ENCODE measurements at regions not wholly inside any gene's neighbourhood (a gene's known extent, or its start where the extent isn't known, plus 50 kb on each side); places are given as distances from the start of the nearest gene placed in this dataset.

- DNase-seq = no peak
- Histone ChIP-seq H3K36me3 (ENCODE audit: control insufficient read depth, insufficient read depth, low read length) (no peaks in the 10 kb centered on the region), H3K27me3 (ENCODE audit: control insufficient read depth, insufficient read depth, low read length) (no peaks in the 10 kb centered on the region), H3K27ac (ENCODE audit: low read length) (no peak overlapping the region), H3K4me3 (ENCODE audit: low read length) (no peak overlapping the region), H3K9me3 (replicated peaks; ENCODE audit: control insufficient read depth, low read depth, low read length) (no peaks in the 10 kb centered on the region), H3K4me1 (ENCODE audit: control insufficient read depth, insufficient read depth, low read length) (no peaks in the 10 kb centered on the region)
- WGBS (ENCODE audit: insufficient coverage) = no CpG with 5 or more reads among the region's 1 CpG
Measured at GRCh38 chr4:114373508-114373907, 225.1 kb upstream of the UGT8 start.

- no peak overlapping the region for H3K27ac ChIP-seq (ENCODE audit: low read length)
- H3K27me3 ChIP-seq (ENCODE audit: control insufficient read depth, insufficient read depth, low read length) = no peaks in the 10 kb centered on the region
- no peak overlapping the region for H3K4me3 ChIP-seq (ENCODE audit: low read length)
- WGBS (ENCODE audit: insufficient coverage) = no CpG with 5 or more reads among the region's 4 CpGs
- no peaks in the 10 kb centered on the region for H3K4me1 ChIP-seq (ENCODE audit: control insufficient read depth, insufficient read depth, low read length)
- H3K36me3 ChIP-seq (ENCODE audit: control insufficient read depth, insufficient read depth, low read length) = no peaks in the 10 kb centered on the region
- no peaks in the 10 kb centered on the region for H3K9me3 ChIP-seq (replicated peaks; ENCODE audit: control insufficient read depth, low read depth, low read length)
- peak; percentile 58 for DNase-seq
Measured at GRCh38 chr4:114378305-114378903, 220.2 kb upstream of the UGT8 start.

- DNase-seq = no peak
- Histone ChIP-seq H3K4me1 (ENCODE audit: control insufficient read depth, insufficient read depth, low read length) (no peaks in the 10 kb centered on the region), H3K36me3 (ENCODE audit: control insufficient read depth, insufficient read depth, low read length) (no peaks in the 10 kb centered on the region), H3K27me3 (ENCODE audit: control insufficient read depth, insufficient read depth, low read length) (no peaks in the 10 kb centered on the region), H3K4me3 (ENCODE audit: low read length) (no peak overlapping the region), H3K9me3 (replicated peaks; ENCODE audit: control insufficient read depth, low read depth, low read length) (no peaks in the 10 kb centered on the region), H3K27ac (ENCODE audit: low read length) (no peak overlapping the region)
- WGBS (ENCODE audit: insufficient coverage) = 89% methylated on average over 3 of the region's 4 CpGs
Measured at GRCh38 chr4:114383067-114383466, 215.5 kb upstream of the UGT8 start.

GRCh38 chr4:114383721-114384120 lies 214.9 kb upstream of the UGT8 start:
- peak; percentile 41 for DNase-seq
- no peak overlapping the region for H3K4me3 ChIP-seq (ENCODE audit: low read length)
- H3K4me1 ChIP-seq (ENCODE audit: control insufficient read depth, insufficient read depth, low read length) = no peaks in the 10 kb centered on the region
- H3K27me3 ChIP-seq (ENCODE audit: control insufficient read depth, insufficient read depth, low read length) = no peaks in the 10 kb centered on the region
- no peaks in the 10 kb centered on the region for H3K9me3 ChIP-seq (replicated peaks; ENCODE audit: control insufficient read depth, low read depth, low read length)
- H3K36me3 ChIP-seq (ENCODE audit: control insufficient read depth, insufficient read depth, low read length) = no peaks in the 10 kb centered on the region
- no peak overlapping the region for H3K27ac ChIP-seq (ENCODE audit: low read length)
- WGBS (ENCODE audit: insufficient coverage) = no CpG with 5 or more reads among the region's 1 CpG

- no peaks in the 10 kb centered on the region for H3K4me1 ChIP-seq (ENCODE audit: control insufficient read depth, insufficient read depth, low read length)
- H3K27me3 ChIP-seq (ENCODE audit: control insufficient read depth, insufficient read depth, low read length) = no peaks in the 10 kb centered on the region
- H3K4me3 ChIP-seq (ENCODE audit: low read length) = no peak overlapping the region
- DNase-seq = peak; percentile 66
- no peak overlapping the region for H3K27ac ChIP-seq (ENCODE audit: low read length)
- H3K36me3 ChIP-seq (ENCODE audit: control insufficient read depth, insufficient read depth, low read length) = no peaks in the 10 kb centered on the region
- H3K9me3 ChIP-seq (replicated peaks; ENCODE audit: control insufficient read depth, low read depth, low read length) = no peaks in the 10 kb centered on the region
- WGBS (ENCODE audit: insufficient coverage) = no CpG with 5 or more reads among the region's 4 CpGs
Measured at GRCh38 chr4:114384629-114385028, 214.0 kb upstream of the UGT8 start.

- no peak overlapping the region for H3K4me3 ChIP-seq (ENCODE audit: low read length)
- H3K27me3 ChIP-seq (ENCODE audit: control insufficient read depth, insufficient read depth, low read length) = no peaks in the 10 kb centered on the region
- no peak for DNase-seq
- 74% methylated on average over 3 of the region's 9 CpGs for WGBS (ENCODE audit: insufficient coverage)
- no peak overlapping the region for H3K27ac ChIP-seq (ENCODE audit: low read length)
- no peaks in the 10 kb centered on the region for H3K9me3 ChIP-seq (replicated peaks; ENCODE audit: control insufficient read depth, low read depth, low read length)
- no peaks in the 10 kb centered on the region for H3K4me1 ChIP-seq (ENCODE audit: control insufficient read depth, insufficient read depth, low read length)
- no peaks in the 10 kb centered on the region for H3K36me3 ChIP-seq (ENCODE audit: control insufficient read depth, insufficient read depth, low read length)
Measured at GRCh38 chr4:114385195-114385985, 213.2 kb upstream of the UGT8 start.

GRCh38 chr4:114386637-114387233 lies 211.9 kb upstream of the UGT8 start:
- Histone ChIP-seq H3K4me1 (ENCODE audit: control insufficient read depth, insufficient read depth, low read length) (no peaks in the 10 kb centered on the region), H3K4me3 (ENCODE audit: low read length) (no peak overlapping the region), H3K36me3 (ENCODE audit: control insufficient read depth, insufficient read depth, low read length) (no peaks in the 10 kb centered on the region), H3K27me3 (ENCODE audit: control insufficient read depth, insufficient read depth, low read length) (no peaks in the 10 kb centered on the region), H3K27ac (ENCODE audit: low read length) (no peak overlapping the region), H3K9me3 (replicated peaks; ENCODE audit: control insufficient read depth, low read depth, low read length) (no peaks in the 10 kb centered on the region)
- WGBS (ENCODE audit: insufficient coverage) = no CpG with 5 or more reads among the region's 5 CpGs
- peak; percentile 53 for DNase-seq

- Histone ChIP-seq H3K4me3 (ENCODE audit: low read length) (no peak overlapping the region), H3K9me3 (replicated peaks; ENCODE audit: control insufficient read depth, low read depth, low read length) (no peaks in the 10 kb centered on the region), H3K36me3 (ENCODE audit: control insufficient read depth, insufficient read depth, low read length) (no peaks in the 10 kb centered on the region), H3K27ac (ENCODE audit: low read length) (no peak overlapping the region), H3K4me1 (ENCODE audit: control insufficient read depth, insufficient read depth, low read length) (no peaks in the 10 kb centered on the region), H3K27me3 (ENCODE audit: control insufficient read depth, insufficient read depth, low read length) (no peaks in the 10 kb centered on the region)
- 80% methylated on average over 5 of the region's 9 CpGs for WGBS (ENCODE audit: insufficient coverage)
- no peak for DNase-seq
Measured at GRCh38 chr4:114389070-114389685, 209.4 kb upstream of the UGT8 start.

GRCh38 chr4:114393295-114394038 lies 205.1 kb upstream of the UGT8 start:
- Histone ChIP-seq H3K4me3 (ENCODE audit: low read length) (no peak overlapping the region), H3K27me3 (ENCODE audit: control insufficient read depth, insufficient read depth, low read length) (no peaks in the 10 kb centered on the region), H3K9me3 (replicated peaks; ENCODE audit: control insufficient read depth, low read depth, low read length) (no peaks in the 10 kb centered on the region), H3K4me1 (ENCODE audit: control insufficient read depth, insufficient read depth, low read length) (no peaks in the 10 kb centered on the region), H3K27ac (ENCODE audit: low read length) (no peak overlapping the region), H3K36me3 (ENCODE audit: control insufficient read depth, insufficient read depth, low read length) (no peaks in the 10 kb centered on the region)
- DNase-seq = no peak
- whole genome bisulfite sequencing (ENCODE audit: insufficient coverage) = no CpG with 5 or more reads among the region's 3 CpGs

GRCh38 chr4:114396808-114397207 lies 201.8 kb upstream of the UGT8 start:
- H3K4me3 ChIP-seq (ENCODE audit: low read length) = no peak overlapping the region
- H3K36me3 ChIP-seq (ENCODE audit: control insufficient read depth, insufficient read depth, low read length) = no peaks in the 10 kb centered on the region
- no peaks in the 10 kb centered on the region for H3K27me3 ChIP-seq (ENCODE audit: control insufficient read depth, insufficient read depth, low read length)
- no peak overlapping the region for H3K27ac ChIP-seq (ENCODE audit: low read length)
- no peak for DNase-seq
- H3K9me3 ChIP-seq (replicated peaks; ENCODE audit: control insufficient read depth, low read depth, low read length) = no peaks in the 10 kb centered on the region
- H3K4me1 ChIP-seq (ENCODE audit: control insufficient read depth, insufficient read depth, low read length) = no peaks in the 10 kb centered on the region
- 86% methylated on average over 2 of the region's 2 CpGs for WGBS (ENCODE audit: insufficient coverage)
